MV-4-11 (cell line): ENCODE measurements at regions not wholly inside any gene's neighbourhood (a gene's known extent, or its start where the extent isn't known, plus 50 kb on each side); places are given as distances from the start of the nearest gene placed in this dataset.
"Not testable (repeated sequence)": the region's sequence is repeated elsewhere in the genome, so short reads cannot be mapped to it uniquely, and the experiment has no call there.

Source experiments
- DNase-seq: peaks from one replicate; lab custom pipeline; 2025; lab: John Stamatoyannopoulos, UW

GRCh38 chr12:54799966-54800365 lies 54.4 kb upstream of the MUCL1 start:
- not testable (repeated sequence) for DNase-seq

GRCh38 chr12:54798651-54799050 lies 55.7 kb upstream of the MUCL1 start:
- DNase-seq: no peak

- no peak for DNase-seq
Observed at GRCh38 chr12:54796991-54797390, 57.3 kb upstream of the MUCL1 start.

GRCh38 chr12:54795644-54796043 lies 58.7 kb upstream of the MUCL1 start:
- no peak for DNase-seq

- DNase-seq: no peak
Observed at GRCh38 chr12:54786081-54786480, 68.2 kb upstream of the MUCL1 start.

GRCh38 chr12:54784115-54784514 lies 70.2 kb upstream of the MUCL1 start:
- no peak for DNase-seq

GRCh38 chr12:54777031-54777430 lies 77.3 kb upstream of the MUCL1 start:
- DNase-seq: not testable (repeated sequence)

GRCh38 chr12:54773593-54773992 lies 80.7 kb upstream of the MUCL1 start:
- DNase-seq: no peak

GRCh38 chr12:54765652-54766051 lies 88.7 kb upstream of the MUCL1 start:
- no peak for DNase-seq

GRCh38 chr12:54762390-54762789 lies 91.9 kb upstream of the MUCL1 start:
- no peak for DNase-seq

GRCh38 chr12:54759751-54760150 lies 94.6 kb upstream of the MUCL1 start:
- peak; percentile 72 for DNase-seq

GRCh38 chr12:54751493-54751892 lies 102.8 kb upstream of the MUCL1 start:
- no peak for DNase-seq

- peak; percentile 62 for DNase-seq
Observed at GRCh38 chr12:54749191-54749818, 101.1 kb upstream of the DCD start.

GRCh38 chr12:54744590-54744989 lies 96.4 kb upstream of the DCD start:
- DNase-seq: no peak

GRCh38 chr12:54740882-54741281 lies 92.7 kb upstream of the DCD start:
- DNase-seq: no peak

GRCh38 chr12:54736549-54736948 lies 88.4 kb upstream of the DCD start:
- no peak for DNase-seq

- DNase-seq: no peak
Observed at GRCh38 chr12:54734196-54734950, 86.2 kb upstream of the DCD start.

GRCh38 chr12:54725233-54725843 lies 77.2 kb upstream of the DCD start:
- DNase-seq: peak; percentile 46

GRCh38 chr12:54723379-54724256 lies 75.5 kb upstream of the DCD start:
- peak; percentile 38 for DNase-seq

- DNase-seq: no peak
Observed at GRCh38 chr12:54721312-54721711, 73.1 kb upstream of the DCD start.

- peak; percentile 0 for DNase-seq
Observed at GRCh38 chr12:54719691-54720090, 71.5 kb upstream of the DCD start.

GRCh38 chr12:54716261-54716660 lies 68.1 kb upstream of the DCD start:
- DNase-seq: peak; percentile 60
